NCI-H510A (cell line): ENCODE measurements at regions not wholly inside any gene's neighbourhood (a gene's known extent, or its start where the extent isn't known, plus 50 kb on each side); places are given as distances from the start of the nearest gene placed in this dataset.
"Not testable (repeated sequence)": the region's sequence is repeated elsewhere in the genome, so short reads cannot be mapped to it uniquely, and the experiment has no call there.

Experiments used
- DNase-seq: peaks from one replicate; lab custom pipeline; 2025; lab: John Stamatoyannopoulos, UW

- no peak for DNase-seq
Measured at GRCh38 chr12:62008703-62009102, 251.5 kb upstream of the USP15 start.

DNA sequence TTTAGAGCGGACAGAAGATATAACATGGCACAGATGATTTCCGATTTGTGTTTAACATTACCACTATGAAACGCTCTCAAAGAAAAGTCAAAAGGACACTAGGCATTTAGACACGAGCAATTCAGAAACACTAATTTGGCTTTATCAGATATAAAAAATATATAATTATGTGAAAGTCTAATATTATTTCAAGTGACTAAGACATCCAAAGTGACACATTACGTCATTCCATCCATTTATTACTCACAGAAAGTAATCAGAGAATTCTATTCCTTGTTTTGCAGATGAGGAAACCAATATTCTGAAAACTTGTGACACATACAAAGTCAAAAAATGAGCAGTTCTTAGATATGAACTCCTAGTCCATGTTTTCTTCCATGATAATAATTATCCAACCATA is 250.8 kb upstream of the USP15 start:
- no peak for DNase-seq

DNA sequence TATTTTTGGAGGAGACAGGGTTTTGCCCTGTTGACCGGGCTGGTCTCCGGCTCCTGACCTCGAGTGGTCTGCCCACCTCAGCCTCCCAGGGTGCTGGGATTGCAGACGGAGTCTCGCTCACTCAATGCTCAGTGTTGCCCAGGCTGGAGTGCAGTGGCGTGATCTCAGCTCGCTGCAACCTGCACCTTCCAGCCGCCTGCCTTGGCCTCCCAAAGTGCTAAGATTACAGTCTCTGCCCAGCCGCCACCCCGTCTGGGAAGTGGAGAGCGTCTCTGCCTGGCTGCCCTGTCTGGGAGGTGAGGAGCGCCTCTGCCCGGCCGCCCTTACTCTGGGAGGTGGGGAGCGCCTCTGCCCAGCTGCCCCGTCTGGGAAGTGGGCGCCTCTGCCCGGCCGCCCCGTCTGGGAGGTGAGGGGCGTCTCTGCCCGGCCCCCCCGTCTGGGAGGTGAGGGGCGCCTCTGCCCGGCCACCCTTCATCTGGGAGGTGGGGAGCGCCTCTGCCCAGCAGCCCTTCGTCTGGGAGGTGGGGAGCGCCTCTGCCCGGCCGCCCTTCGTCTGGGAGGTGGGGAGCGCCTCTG is 249.8 kb upstream of the USP15 start:
- DNase-seq: not testable (repeated sequence)

DNA sequence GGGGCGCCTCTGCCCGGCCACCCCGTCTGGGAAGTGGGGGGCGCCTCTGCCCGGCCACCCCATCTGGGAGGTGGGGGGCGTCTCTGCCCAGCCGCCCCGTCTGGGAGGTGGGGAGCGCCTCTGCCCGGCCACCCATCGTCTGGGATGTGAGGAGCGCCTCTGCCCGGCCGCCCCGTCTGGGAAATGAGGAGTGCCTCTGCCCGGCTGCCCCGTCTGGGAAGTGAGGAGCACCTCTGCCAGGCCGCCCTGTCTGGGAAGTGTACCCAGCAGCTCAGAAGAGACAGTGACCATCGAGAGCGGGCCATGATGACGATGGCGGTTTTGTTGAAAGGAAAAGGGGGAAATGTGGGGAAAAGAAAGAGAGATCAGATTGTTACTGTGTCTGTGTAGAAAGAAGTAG is 249.2 kb upstream of the USP15 start:
- DNase-seq: not testable (repeated sequence)

DNA sequence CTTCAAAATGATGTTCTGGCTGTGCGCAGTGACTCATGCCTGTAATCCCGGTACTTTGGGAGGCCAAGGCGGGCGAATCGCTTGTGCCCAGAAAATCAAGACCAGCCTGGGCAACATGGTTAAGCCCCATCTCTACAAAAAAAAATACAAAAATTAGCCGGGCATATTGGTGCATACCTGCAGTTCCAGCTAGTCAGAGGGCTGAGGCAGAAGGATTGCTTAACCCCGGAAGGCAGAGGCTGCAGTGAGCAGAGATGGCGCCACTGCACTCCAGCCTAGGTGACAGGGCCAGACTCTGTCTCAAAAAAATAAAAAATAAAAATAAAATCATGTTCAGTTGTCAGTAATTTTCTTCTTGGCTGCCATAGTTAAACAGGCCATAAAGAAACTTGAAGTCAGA is 245.9 kb upstream of the USP15 start:
- no peak for DNase-seq

- no peak for DNase-seq
Measured at GRCh38 chr12:62016021-62016420, 244.2 kb upstream of the USP15 start.

DNA sequence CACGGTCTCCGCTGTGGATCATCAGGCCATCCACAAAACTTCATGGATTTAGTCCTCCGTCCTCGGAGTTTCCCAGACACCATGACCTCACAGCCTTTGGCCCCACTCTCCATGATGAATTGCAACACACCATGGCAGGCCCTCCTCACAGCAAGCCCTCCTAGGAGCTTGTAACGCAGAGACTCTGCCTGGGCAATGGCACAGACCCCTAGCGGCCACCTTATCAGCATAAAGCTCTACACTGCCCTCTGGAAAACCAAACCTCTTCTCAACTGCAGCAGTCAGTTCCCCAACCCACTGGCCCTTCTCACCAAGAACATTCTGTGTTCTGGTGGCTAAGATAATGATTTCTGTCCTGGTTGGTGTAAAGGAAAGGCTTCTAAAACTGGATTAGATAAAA is 238.4 kb upstream of the USP15 start:
- DNase-seq: no peak

GRCh38 chr12:62028536-62028935 is 231.7 kb upstream of the USP15 start:
- no peak for DNase-seq

DNA sequence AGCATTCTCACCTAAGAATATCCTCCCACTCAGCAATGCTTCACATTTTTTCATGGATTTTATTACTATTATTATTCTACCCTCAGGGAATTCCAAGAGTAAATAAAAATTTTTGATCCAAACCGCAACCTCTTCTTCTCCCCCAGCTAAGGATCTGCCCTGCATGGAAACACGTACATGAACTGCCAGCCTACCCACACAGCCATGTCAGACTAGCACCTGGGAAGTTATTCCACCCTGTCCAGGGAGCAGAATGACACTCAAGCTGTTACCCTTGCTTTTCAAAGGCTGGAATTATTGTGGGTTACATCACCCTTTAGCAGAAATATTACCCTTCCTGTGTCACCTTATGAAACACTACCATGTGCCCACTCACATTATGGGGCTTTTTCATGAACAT is 227.3 kb upstream of the USP15 start:
- no peak for DNase-seq

DNA sequence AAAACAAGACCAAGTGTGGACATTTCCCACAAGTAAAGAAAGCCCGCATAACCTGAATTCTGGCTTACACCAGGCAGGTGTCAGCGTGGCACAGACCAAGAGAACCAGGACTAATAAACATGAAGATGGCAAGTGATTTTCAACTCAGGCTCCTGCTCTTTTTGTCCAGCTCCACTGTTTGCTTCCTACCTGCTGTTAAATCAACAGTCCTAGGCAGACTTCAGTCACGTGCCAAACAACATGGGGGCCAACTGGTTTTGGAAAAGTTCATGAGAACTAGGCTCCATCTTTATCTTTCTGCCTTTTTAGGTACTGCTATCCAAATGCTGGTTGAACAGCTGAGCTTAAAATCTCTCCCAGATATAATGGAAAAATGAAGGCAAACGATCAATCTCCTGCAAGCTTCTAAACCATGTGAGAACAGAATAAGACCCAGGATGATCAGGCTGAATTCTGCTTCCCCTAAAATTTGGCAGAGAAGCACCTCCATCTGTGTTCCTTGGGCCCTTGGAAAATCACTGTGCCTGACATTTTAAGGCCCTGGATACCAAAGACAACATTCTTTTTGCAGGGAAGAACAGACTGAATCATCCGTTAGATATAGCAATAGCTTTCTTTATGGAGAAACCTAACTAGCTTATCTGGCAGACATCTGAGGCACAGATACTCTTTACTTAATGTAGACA is 215.6 kb upstream of the USP15 start:
- no peak for DNase-seq

DNA sequence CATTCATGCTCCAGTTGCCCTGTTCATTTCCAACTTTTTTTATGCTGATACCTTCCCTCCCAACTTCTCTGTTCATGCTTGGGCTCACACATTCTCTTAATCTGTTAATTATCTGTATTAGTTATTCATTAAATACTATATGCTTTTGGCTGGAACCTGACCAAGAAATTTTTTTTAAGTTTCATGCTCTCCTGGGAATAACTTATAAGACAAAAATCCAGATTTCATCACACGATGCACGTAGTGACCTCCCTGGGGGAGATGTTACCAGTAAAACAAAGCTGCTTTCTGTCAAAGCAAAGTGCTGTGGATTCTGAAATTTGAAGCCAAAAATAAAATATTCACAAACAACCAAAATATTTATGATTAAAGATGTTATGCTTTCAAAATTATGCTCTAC is 215.0 kb upstream of the USP15 start:
- DNase-seq: no peak

DNA sequence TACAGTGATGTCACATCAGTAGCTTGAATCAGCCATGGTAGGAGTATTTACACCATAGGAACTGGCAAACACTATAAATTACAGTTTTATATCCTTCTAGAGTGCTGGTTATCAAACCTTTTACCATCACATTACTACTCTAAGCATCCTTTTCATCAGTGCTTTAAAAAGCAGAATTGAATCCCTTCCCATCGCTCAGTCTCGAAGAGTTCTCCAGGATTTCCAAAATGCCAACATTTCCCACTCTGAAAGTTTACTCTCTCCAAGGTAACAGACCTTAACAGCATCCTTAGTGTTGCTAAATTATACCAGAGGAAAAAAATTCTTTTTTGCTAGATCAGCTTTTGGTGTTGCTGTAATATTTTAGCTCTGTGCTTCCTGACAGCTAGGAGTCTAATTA is 209.4 kb upstream of the USP15 start:
- DNase-seq: no peak

- DNase-seq: no peak
Measured at GRCh38 chr12:62069976-62070375, 190.2 kb upstream of the USP15 start.

GRCh38 chr12:62073236-62073635 is 187.0 kb upstream of the USP15 start:
- DNase-seq: not testable (repeated sequence)

GRCh38 chr12:62075870-62076269 is 184.3 kb upstream of the USP15 start:
- no peak for DNase-seq

- DNase-seq: no peak
Measured at GRCh38 chr12:62078020-62078419, 182.2 kb upstream of the USP15 start.

- DNase-seq: no peak
Measured at GRCh38 chr12:62082448-62082847, 177.8 kb upstream of the USP15 start.

- DNase-seq: peak; percentile 21
Measured at GRCh38 chr12:62098132-62098531, 162.1 kb upstream of the USP15 start.

GRCh38 chr12:62103748-62104147 is 156.5 kb upstream of the USP15 start:
- no peak for DNase-seq

- no peak for DNase-seq
Measured at GRCh38 chr12:62106547-62107185, 153.5 kb upstream of the USP15 start.

DNA sequence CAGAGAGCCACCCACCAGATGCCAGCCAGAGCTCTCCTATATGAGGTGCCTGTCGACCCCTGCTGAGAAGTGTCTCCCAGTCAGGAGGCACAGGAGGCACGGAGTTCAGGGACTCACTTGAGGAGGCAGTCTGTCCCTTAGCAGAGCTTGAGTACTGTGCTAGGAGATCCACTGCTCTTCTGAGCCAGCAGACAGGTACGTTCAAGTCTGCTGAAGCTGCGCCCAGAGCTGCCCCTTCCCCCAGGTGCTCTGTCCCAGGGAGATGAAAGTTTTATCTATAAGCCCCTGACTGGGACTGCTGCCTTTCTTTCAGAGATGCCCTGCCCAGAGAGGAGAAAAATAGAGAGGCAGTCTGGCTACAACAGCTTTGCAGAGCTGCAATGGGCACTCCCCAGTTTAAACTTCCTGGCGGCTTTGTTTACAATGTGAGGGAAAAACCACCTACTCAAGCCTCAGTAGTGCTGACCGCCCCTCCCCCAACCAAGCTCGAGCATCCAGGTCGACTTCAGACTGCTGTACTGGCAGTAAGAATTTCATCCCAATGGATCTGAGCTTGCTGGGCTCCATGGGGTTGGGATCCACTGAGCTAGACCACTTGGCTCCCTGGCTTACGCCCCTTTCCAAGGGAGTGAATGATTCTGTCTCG is 146.7 kb upstream of the USP15 start:
- DNase-seq: peak; percentile 30

- no peak for DNase-seq
Measured at GRCh38 chr12:62116986-62117385, 143.2 kb upstream of the USP15 start.

GRCh38 chr12:62123721-62124203 is 136.4 kb upstream of the USP15 start:
- DNase-seq: no peak
